ENCODE measurements at regions not wholly inside any gene's neighbourhood (a gene's known extent, or its start where the extent isn't known, plus 50 kb on each side); places are given as distances from the start of the nearest gene placed in this dataset.

DNA sequence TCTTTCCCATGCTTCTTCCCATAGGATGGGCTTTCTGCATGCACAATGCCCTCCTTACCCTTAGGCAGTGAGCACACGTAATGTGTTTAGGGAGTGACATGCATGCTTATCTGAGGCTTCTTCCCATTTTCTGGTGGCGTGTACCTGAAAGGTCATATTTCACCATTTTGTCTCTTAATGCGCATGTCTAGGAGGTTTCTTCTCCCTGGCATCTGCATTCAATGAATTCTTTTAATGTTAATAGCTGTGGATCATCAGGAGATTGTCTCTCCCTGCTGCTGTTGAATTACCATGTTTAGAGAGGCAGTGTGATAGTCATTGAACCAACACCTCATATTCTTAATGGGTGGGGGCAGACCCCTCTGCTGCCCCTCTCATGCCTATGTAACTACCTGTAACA lies 205.6 kb upstream of the SGO1 start:
- ChIA-PET POLR2A (no interaction called here), CTCF (no interaction called here)
- BruUV-seq (replicated peaks) = no TSS peak
- intact Hi-C loops (cut with micrococcal nuclease) = no loop called here
- Mint-ChIP-seq H3K4me1 (ENCODE audit: insufficient read depth, unreplicated experiment) (no peaks in the 10 kb centered on the region), H3K36me3 (ENCODE audit: insufficient read depth, unreplicated experiment) (no peaks in the 10 kb centered on the region), H3K4me3 (ENCODE audit: unreplicated experiment) (no peak overlapping the region), H3K9me3 (ENCODE audit: unreplicated experiment) (no peaks in the 10 kb centered on the region), H3K27ac (ENCODE audit: low read depth, unreplicated experiment) (no peak overlapping the region), H3K27me3 (ENCODE audit: insufficient read depth, unreplicated experiment) (no peaks in the 10 kb centered on the region)
- TF ChIP-seq, protein P1, sequence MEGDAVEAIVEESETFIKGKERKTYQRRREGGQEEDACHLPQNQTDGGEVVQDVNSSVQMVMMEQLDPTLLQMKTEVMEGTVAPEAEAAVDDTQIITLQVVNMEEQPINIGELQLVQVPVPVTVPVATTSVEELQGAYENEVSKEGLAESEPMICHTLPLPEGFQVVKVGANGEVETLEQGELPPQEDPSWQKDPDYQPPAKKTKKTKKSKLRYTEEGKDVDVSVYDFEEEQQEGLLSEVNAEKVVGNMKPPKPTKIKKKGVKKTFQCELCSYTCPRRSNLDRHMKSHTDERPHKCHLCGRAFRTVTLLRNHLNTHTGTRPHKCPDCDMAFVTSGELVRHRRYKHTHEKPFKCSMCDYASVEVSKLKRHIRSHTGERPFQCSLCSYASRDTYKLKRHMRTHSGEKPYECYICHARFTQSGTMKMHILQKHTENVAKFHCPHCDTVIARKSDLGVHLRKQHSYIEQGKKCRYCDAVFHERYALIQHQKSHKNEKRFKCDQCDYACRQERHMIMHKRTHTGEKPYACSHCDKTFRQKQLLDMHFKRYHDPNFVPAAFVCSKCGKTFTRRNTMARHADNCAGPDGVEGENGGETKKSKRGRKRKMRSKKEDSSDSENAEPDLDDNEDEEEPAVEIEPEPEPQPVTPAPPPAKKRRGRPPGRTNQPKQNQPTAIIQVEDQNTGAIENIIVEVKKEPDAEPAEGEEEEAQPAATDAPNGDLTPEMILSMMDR (IDR thresholded peaks at IDR 0.05; ENCODE audit: unreplicated experiment) = no peak
- DNase-seq (ENCODE audit: unreplicated experiment) = no peak

DNA sequence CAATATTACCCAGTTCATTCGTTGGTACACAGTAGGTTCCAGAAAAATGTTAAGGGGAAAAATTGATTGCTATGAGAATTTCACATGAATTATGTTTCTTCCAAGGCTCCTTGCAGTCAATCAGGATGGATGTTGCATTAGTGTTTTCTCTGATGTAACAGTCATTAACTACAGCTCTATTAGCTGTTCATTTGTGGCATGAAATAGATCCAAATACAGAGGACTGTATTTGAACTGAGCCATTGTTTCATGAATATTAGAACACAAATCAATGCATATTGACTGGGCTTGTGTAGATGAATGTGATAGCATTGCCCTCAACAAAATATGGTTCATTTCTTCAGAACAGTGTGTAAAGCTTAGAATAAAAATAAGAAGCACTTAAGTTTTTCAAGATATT lies 203.0 kb upstream of the SGO1 start:
- intact Hi-C loops (cut with micrococcal nuclease) = no loop called here
- Mint-ChIP-seq H3K9me3 (ENCODE audit: unreplicated experiment) (no peaks in the 10 kb centered on the region), H3K27ac (ENCODE audit: low read depth, unreplicated experiment) (no peak overlapping the region), H3K27me3 (ENCODE audit: insufficient read depth, unreplicated experiment) (no peaks in the 10 kb centered on the region), H3K4me3 (ENCODE audit: unreplicated experiment) (no peak overlapping the region), H3K4me1 (ENCODE audit: insufficient read depth, unreplicated experiment) (no peaks in the 10 kb centered on the region), H3K36me3 (ENCODE audit: insufficient read depth, unreplicated experiment) (no peaks in the 10 kb centered on the region)
- CTCF ChIA-PET = no interaction called here
- POLR2A ChIA-PET = no interaction called here
- no peak for DNase-seq (ENCODE audit: unreplicated experiment)
- TF ChIP-seq, protein P1 (IDR thresholded peaks at IDR 0.05; ENCODE audit: unreplicated experiment) = no peak
- no TSS peak for BruUV-seq (replicated peaks)

DNA sequence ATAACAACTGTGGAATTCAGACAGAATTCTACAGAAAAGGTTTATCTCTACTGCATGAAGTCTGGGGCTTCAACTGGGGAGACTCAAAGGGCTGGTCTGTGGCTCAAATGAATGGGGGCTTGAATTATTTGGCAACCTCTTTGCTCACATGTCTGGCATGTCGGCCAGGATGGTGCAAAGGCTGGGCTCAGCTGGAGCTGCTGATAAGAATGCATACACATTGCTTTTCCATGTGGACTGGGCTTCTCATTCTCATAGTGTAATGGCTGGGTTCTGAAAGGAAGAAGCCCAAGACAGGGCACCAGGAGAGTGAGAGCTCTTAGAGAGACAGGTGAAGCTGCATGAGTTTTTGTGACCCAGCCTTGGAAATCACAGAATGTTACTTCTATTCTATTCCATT lies 194.3 kb upstream of the SGO1 start:
- no peak for DNase-seq (ENCODE audit: unreplicated experiment)
- ChIA-PET CTCF (no interaction called here), POLR2A (no interaction called here)
- no TSS peak for BruUV-seq (replicated peaks)
- no peaks in the 10 kb centered on the region for H3K4me1 Mint-ChIP-seq (ENCODE audit: insufficient read depth, unreplicated experiment)
- H3K27me3 Mint-ChIP-seq (ENCODE audit: insufficient read depth, unreplicated experiment) = no peaks in the 10 kb centered on the region
- no peak overlapping the region for H3K4me3 Mint-ChIP-seq (ENCODE audit: unreplicated experiment)
- no peak overlapping the region for H3K27ac Mint-ChIP-seq (ENCODE audit: low read depth, unreplicated experiment)
- no peaks in the 10 kb centered on the region for H3K9me3 Mint-ChIP-seq (ENCODE audit: unreplicated experiment)
- TF ChIP-seq, protein P1 (IDR thresholded peaks at IDR 0.05; ENCODE audit: unreplicated experiment) = no peak
- intact Hi-C loops (cut with micrococcal nuclease) = no loop called here
- H3K36me3 Mint-ChIP-seq (ENCODE audit: insufficient read depth, unreplicated experiment) = no peaks in the 10 kb centered on the region

DNA sequence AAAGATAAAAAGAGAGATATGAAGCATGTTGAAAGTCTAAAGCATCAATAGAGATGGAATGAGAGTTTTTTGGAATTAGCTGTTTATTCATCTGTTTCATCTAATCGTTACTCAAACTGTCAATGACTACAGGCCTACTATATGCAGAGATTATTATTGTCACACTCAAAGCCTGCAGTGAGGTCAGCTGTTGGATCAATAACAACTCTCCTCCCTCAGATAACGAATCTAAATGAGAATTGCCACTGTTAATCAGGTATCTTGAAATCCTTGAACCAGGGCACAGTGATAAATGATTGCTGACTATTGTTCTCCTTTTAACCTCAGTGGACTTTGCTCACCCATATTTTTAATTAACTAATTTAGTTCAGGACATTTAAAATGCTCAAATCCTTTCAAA lies 192.3 kb upstream of the SGO1 start:
- no peak overlapping the region for H3K27ac Mint-ChIP-seq (ENCODE audit: low read depth, unreplicated experiment)
- no peak overlapping the region for H3K4me3 Mint-ChIP-seq (ENCODE audit: unreplicated experiment)
- intact Hi-C loops (cut with micrococcal nuclease) = no loop called here
- TF ChIP-seq, protein P1 (IDR thresholded peaks at IDR 0.05; ENCODE audit: unreplicated experiment) = no peak
- no peaks in the 10 kb centered on the region for H3K9me3 Mint-ChIP-seq (ENCODE audit: unreplicated experiment)
- no peaks in the 10 kb centered on the region for H3K36me3 Mint-ChIP-seq (ENCODE audit: insufficient read depth, unreplicated experiment)
- H3K4me1 Mint-ChIP-seq (ENCODE audit: insufficient read depth, unreplicated experiment) = no peaks in the 10 kb centered on the region
- ChIA-PET CTCF (interaction anchor here (0.6 to 1.0 kb wide), 2 partner anchors 41 to 689 kb away, joined by 3 read pairs; no protein-coding TSS in a partner anchor), POLR2A (no interaction called here)
- BruUV-seq (replicated peaks) = no TSS peak
- DNase-seq (ENCODE audit: unreplicated experiment) = no peak
- no peaks in the 10 kb centered on the region for H3K27me3 Mint-ChIP-seq (ENCODE audit: insufficient read depth, unreplicated experiment)
